GM10248 (cell line): ENCODE measurements at regions not wholly inside any gene's neighbourhood (a gene's known extent, or its start where the extent isn't known, plus 50 kb on each side); places are given as distances from the start of the nearest gene placed in this dataset.

ENCODE experiments used
- CTCF ChIA-PET: fragments of 300-600 bp; sonication (Branson Sonifier 250); formaldehyde crosslinking; extraction: SDS; loops from one replicate; lab custom pipeline; 2021; ENCODE audit warnings: antibody characterized with exemption; lab: Yijun Ruan, JAX
- POLR2A ChIA-PET: fragments of 350-650 bp; sonication (Branson Sonifier 250); formaldehyde crosslinking; extraction: SDS; loops from one replicate; lab custom pipeline; 2020; ENCODE audit warnings: antibody characterized with exemption; lab: Yijun Ruan, JAX
- DNase-seq: peaks from one replicate; pipeline ENCODE4 v3.0.0; 2012; ENCODE audit errors: extremely low spot score
- CTCF ChIP-seq: IDR thresholded peaks from 2 replicates; pipeline ENCODE4 v1.5.1; 2012; ENCODE audit warnings: mild to moderate bottlenecking, low read depth; ENCODE audit errors: extremely low read depth, missing control alignments, control extremely low read depth

GRCh38 chr6:92339936-92340640, 1079.3 kb downstream of the EPHA7 start:
- POLR2A ChIA-PET, result no interaction called here
- CTCF ChIA-PET, result interaction anchor here (1.4 kb wide), 1 partner anchor 10 kb away, joined by 3 read pairs; no protein-coding TSS in a partner anchor
- no peak for TF ChIP-seq CTCF
- DNase-seq, result no peak

- DNase-seq, result no peak
- TF ChIP-seq CTCF, result no peak
- CTCF ChIA-PET, result interaction anchor here (0.7 kb wide), 1 partner anchor 9 kb away, joined by 3 read pairs; no protein-coding TSS in a partner anchor
- POLR2A ChIA-PET, result no interaction called here
Observed at GRCh38 chr6:92337571-92337970, 1081.8 kb downstream of the EPHA7 start.

GRCh38 chr6:92329208-92329847, 1090.0 kb downstream of the EPHA7 start:
- TF ChIP-seq CTCF, result no peak
- CTCF ChIA-PET, result no interaction called here
- POLR2A ChIA-PET, result no interaction called here
- no peak for DNase-seq

GRCh38 chr6:92315312-92315711, 1104.0 kb downstream of the EPHA7 start:
- no peak for DNase-seq
- ChIA-PET CTCF (no interaction called here), POLR2A (no interaction called here)
- TF ChIP-seq CTCF, result no peak

- no peak for DNase-seq
- TF ChIP-seq CTCF, result no peak
- ChIA-PET POLR2A (no interaction called here), CTCF (interaction anchor here (0.8 kb wide), 1 partner anchor 11 kb away, joined by 3 read pairs; no protein-coding TSS in a partner anchor)
Observed at GRCh38 chr6:92297101-92297500, 1122.3 kb downstream of the EPHA7 start.

- POLR2A ChIA-PET, result no interaction called here
- no peak for TF ChIP-seq CTCF
- CTCF ChIA-PET, result no interaction called here
- no peak for DNase-seq
Observed at GRCh38 chr6:92292067-92292466, 1127.3 kb downstream of the EPHA7 start.
